Fibroblast of gingiva (primary cell): ENCODE measurements at regions not wholly inside any gene's neighbourhood (a gene's known extent, or its start where the extent isn't known, plus 50 kb on each side); places are given as distances from the start of the nearest gene placed in this dataset.
"Not testable (repeated sequence)": the region's sequence is repeated elsewhere in the genome, so short reads cannot be mapped to it uniquely, and the experiment has no call there.

Source experiments
- DNase-seq: peaks from one replicate; pipeline ENCODE4 v3.0.0-alpha.2; 2011; ENCODE audit warnings: low read depth

DNA sequence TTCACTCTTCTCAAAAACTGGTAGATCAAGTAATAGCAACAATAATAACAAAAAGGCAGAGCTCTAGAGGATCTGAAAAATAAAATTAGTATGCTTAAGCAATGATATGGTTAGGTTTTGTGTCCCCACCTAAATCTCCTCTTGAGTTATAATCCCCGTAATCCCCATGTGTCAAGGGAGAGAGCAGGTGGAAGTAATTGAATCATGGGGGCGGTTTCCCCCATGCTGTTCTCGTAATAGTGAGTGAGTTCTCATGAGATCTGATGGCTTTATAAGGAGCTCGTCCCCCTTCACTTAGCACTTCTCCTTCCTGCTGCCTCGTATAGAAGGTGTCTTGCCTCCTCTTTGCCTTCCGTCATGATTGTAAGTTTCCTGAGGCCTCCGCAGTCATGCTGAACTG is 60.2 kb upstream of the ABHD2 start:
- DNase-seq: no peak

GRCh38 chr15:89030311-89030710 is 57.9 kb upstream of the ABHD2 start:
- DNase-seq: no peak

DNA sequence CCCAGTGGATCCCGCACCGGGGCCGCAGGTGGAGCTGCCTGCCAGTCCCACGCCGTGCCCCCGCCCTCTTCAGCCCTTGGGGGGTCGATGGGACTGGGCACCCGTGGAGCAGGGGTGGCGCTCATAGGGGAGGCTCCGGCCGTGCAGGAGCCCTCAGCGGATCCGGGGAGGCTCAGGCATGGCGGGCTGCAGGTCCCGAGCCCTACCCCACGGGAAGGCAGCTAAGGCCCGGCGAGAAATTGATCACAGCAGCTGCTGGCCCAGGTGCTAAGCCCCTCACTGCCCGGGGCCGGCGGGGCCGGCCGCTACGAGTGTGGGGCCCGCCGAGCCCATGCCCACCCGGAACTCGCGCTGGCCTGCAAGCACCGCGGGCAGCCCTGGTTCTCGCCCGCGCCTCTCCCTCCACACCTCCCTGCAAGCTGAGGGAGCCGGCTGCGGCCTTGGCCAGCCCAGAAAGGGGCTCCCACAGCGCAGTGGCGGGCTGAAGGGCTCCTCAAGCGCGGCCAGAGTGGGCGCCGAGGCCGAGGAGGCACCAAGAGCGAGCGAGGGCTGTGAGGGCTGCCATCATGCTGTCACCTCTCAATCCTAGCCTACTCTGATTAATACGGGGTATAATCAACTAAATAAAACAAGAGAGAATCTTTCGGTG is 56.5 kb upstream of the ABHD2 start:
- not testable (repeated sequence) for DNase-seq

GRCh38 chr15:89034305-89034704 is 54.0 kb upstream of the ABHD2 start:
- DNase-seq: no peak

DNA sequence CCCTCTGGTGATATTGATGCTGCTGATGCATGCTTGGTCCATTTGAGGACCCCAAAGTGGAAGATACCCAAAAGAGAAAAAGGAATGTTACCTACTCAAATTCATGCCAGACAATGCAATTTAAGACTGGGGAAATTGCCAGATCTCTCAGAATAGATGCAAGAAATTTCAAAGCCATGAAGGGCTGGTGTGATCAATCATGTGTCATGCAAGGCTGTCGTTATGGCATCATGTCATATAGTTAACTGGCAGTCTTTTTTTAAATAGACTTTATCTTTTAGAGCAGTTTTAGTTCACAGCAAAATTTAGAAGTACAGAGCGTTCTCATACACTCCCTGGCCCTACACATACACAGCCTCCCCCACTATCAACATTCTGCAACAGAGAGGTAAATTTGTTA is 53.1 kb upstream of the ABHD2 start:
- DNase-seq: no peak

GRCh38 chr15:89035658-89036057 is 52.6 kb upstream of the ABHD2 start:
- no peak for DNase-seq

GRCh38 chr15:89038146-89038545 is 50.1 kb upstream of the ABHD2 start:
- no peak for DNase-seq
